Brain microvascular endothelial cell (primary cell): ENCODE measurements at regions not wholly inside any gene's neighbourhood (a gene's known extent, or its start where the extent isn't known, plus 50 kb on each side); places are given as distances from the start of the nearest gene placed in this dataset.

Experiments
- DNase-seq: peaks from one replicate; pipeline ENCODE4 v3.0.0-alpha.2; 2020
- H3K27ac ChIP-seq: fragments of 250-450 bp; sonication (Bioruptor Pico); 2 replicates; pipeline ENCODE4 v1.5.1; 2020; ENCODE audit warnings: mild to moderate bottlenecking, moderate library complexity
- H3K27me3 ChIP-seq: fragments of 250-450 bp; sonication (Bioruptor Pico); replicated peaks from 2 replicates; pipeline ENCODE4 v1.5.1; 2020; ENCODE audit warnings: mild to moderate bottlenecking
- H3K36me3 ChIP-seq: fragments of 250-450 bp; sonication (Bioruptor Pico); replicated peaks from 2 replicates; pipeline ENCODE4 v1.5.1; 2020; ENCODE audit warnings: mild to moderate bottlenecking
- H3K4me3 ChIP-seq: 2 replicates; pipeline ENCODE4 v1.5.1; 2011; ENCODE audit warnings: low read depth, mild to moderate bottlenecking, control low read depth, low read length, moderate library complexity
- CTCF ChIP-seq: IDR thresholded peaks from 2 replicates; pipeline ENCODE4 v1.5.1; 2011; ENCODE audit warnings: low read depth, mild to moderate bottlenecking, moderate library complexity, low read length, control low read depth, inconsistent platforms; ENCODE audit errors: missing control alignments
- in situ Hi-C: cut with HindIII; loops from 2 replicates; pipeline ENCODE4 v1.10.0; 2017; ENCODE audit warnings: low sequenced_read_pairs, low pct_ligation_motif_present

DNA sequence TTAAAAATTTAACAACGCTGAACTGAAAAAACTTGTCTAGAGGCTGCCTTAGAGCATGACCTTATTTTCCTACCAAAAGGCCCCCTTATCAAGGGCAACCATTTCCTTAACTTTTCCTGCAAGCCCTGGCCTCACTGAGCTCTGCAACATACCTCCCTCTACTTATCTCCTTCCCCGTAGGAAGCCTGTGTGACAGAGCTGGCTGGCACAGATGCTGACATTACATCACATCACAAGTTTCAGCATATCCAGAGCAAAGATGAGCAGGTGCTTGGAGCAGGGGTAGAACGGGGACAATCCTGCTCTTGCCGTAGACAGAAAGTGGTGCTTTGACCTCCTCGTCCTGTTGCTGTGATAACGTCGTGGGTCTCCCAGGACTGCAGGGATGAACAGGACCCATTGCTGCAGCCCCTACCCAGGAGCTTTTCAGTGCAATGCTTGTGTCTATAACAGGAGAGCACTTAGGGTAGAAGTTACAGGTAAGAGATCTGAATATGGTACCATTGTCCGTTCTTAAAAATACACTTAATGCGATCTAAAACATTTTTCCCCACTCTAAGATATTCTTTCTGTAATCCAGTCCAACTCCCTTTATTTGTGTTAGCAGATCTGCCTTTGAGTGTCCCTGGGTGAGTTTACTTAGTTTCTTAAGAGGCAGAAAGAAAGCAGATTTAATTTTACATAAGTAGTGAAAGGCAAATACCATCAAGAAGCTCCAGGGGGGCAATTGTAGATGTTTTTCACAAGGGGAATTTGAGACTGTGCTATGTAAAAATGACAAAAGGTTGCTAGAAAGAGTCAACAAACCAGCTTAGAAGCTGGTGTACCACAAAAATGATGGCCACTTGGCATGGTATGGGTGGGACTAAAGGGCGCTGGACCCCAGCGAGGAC lies 101.9 kb upstream of the EFNA5 start:
- no peak for DNase-seq
- TF ChIP-seq CTCF, result no peak
- no peak overlapping the region for H3K27ac ChIP-seq
- in situ Hi-C loops, result no loop called here
- H3K4me3 ChIP-seq, result no peak overlapping the region
- H3K27me3 ChIP-seq, result no peaks in the 10 kb centered on the region
- no peaks in the 10 kb centered on the region for H3K36me3 ChIP-seq

GRCh38 chr5:107771926-107772325 lies 101.2 kb upstream of the EFNA5 start:
- DNase-seq, result no peak
- Histone ChIP-seq H3K27me3 (no peaks in the 10 kb centered on the region), H3K36me3 (no peaks in the 10 kb centered on the region), H3K27ac (no peak overlapping the region), H3K4me3 (no peak overlapping the region)
- TF ChIP-seq CTCF, result no peak
- in situ Hi-C loops, result no loop called here

- Histone ChIP-seq H3K36me3 (no peaks in the 10 kb centered on the region), H3K4me3 (no peak overlapping the region), H3K27ac (no peak overlapping the region), H3K27me3 (no peaks in the 10 kb centered on the region)
- DNase-seq, result no peak
- in situ Hi-C loops, result no loop called here
- TF ChIP-seq CTCF, result no peak
These were observed 99.3 kb upstream of the EFNA5 start for GRCh38 chr5:107770051-107770450.

GRCh38 chr5:107769519-107769918 lies 98.8 kb upstream of the EFNA5 start:
- no peak for TF ChIP-seq CTCF
- in situ Hi-C loops, result no loop called here
- DNase-seq, result no peak
- no peaks in the 10 kb centered on the region for H3K36me3 ChIP-seq
- no peak overlapping the region for H3K4me3 ChIP-seq
- H3K27ac ChIP-seq, result no peak overlapping the region
- H3K27me3 ChIP-seq, result no peaks in the 10 kb centered on the region

GRCh38 chr5:107766972-107767371 lies 96.2 kb upstream of the EFNA5 start:
- H3K4me3 ChIP-seq, result no peak overlapping the region
- no peak for TF ChIP-seq CTCF
- in situ Hi-C loops, result no loop called here
- DNase-seq, result no peak
- no peaks in the 10 kb centered on the region for H3K27me3 ChIP-seq
- no peaks in the 10 kb centered on the region for H3K36me3 ChIP-seq
- no peak overlapping the region for H3K27ac ChIP-seq

GRCh38 chr5:107766439-107766838 lies 95.7 kb upstream of the EFNA5 start:
- no peak overlapping the region for H3K27ac ChIP-seq
- no peak for TF ChIP-seq CTCF
- H3K36me3 ChIP-seq, result no peaks in the 10 kb centered on the region
- in situ Hi-C loops, result no loop called here
- no peaks in the 10 kb centered on the region for H3K27me3 ChIP-seq
- no peak for DNase-seq
- no peak overlapping the region for H3K4me3 ChIP-seq
